Motor neuron (in vitro differentiated cells): ENCODE measurements at regions not wholly inside any gene's neighbourhood (a gene's known extent, or its start where the extent isn't known, plus 50 kb on each side); places are given as distances from the start of the nearest gene placed in this dataset.

Experiments
- ATAC-seq, 8 experiments: fragments of 200-7000 bp; cut with Tn5 transposase; replicated peaks in 6 of 8; 2 replicates each; pipeline ENCODE4 v1.8.0; 2021; ENCODE audit warnings: mild to moderate bottlenecking in 8 of 8, moderate library complexity in 8 of 8
- H3K27ac ChIP-seq, 2 donors: fragments of 250-450 bp; sonication (Bioruptor Pico); 2 replicates each; pipeline ENCODE4 v1.9.0; 2021; ENCODE audit warnings: antibody characterized with exemption in 2 of 2, mild to moderate bottlenecking in 2 of 2, moderate library complexity in 1 of 2
- H3K4me1 ChIP-seq, 2 donors: fragments of 250-450 bp; sonication (Bioruptor Pico); replicated peaks in 1 of 2; 2 replicates each; pipeline ENCODE4 v1.6.1; 2021; ENCODE audit warnings: antibody characterized with exemption in 2 of 2, mild to moderate bottlenecking in 2 of 2, moderate library complexity in 1 of 2
- H3K4me3 ChIP-seq, 5 donors: fragments of 250-450 bp; sonication (Bioruptor Pico); 2 replicates each; pipeline ENCODE4 v1.9.0; 2021; ENCODE audit warnings: antibody characterized with exemption in 5 of 5, mild to moderate bottlenecking in 5 of 5, moderate library complexity in 4 of 5
- WGBS, 10 experiments: fragments of 450-650 bp; shearing (Covaris generic); methylation state at CpG; one replicate each; pipeline ENCODE4 v1.0.0; 2022; 5-methylcytosine and 5-hydroxymethylcytosine counted together
- in situ Hi-C, 9 experiments: fragments of 400-800 bp; cut with MboI; loops; one replicate each; pipeline ENCODE4 v1.15.0; 2021; ENCODE audit warnings: low sequenced_read_pairs in 9 of 9, low pct_unique_long_range_greater_than_20kb in 2 of 9; ENCODE audit not compliant: unreplicated experiment in 9 of 9

DNA sequence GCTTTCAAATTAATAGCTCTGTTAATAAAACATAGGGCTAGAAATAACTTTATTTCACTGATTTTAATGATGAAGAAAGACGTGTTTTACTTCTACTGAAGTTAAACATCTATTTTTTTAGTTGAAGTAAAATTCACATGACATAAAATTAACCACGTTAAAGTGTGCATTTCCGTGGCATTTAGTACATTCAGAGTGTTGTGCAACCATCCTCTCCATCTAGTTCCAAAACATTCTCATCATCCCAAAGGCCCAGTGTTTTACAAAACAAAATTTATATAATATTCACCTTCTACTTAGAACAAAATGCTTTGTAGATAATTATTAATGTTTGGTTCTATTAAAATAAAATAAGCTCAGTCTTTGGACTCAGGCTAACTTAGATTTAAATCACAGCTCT, 108.5 kb upstream of the GNG12 start:
- in situ Hi-C loops: no loop called here
- no peak for ATAC-seq
- 20 to 89% (median 53%) methylated on average over 2 to 3 of the region's 3 CpGs for WGBS, 10 experiments
- Histone ChIP-seq H3K4me3 (no peak overlapping the region), H3K4me1 (peaks cover 21 to 29% of the 10 kb centered on the region in 2 donors), H3K27ac (no peak overlapping the region)

DNA sequence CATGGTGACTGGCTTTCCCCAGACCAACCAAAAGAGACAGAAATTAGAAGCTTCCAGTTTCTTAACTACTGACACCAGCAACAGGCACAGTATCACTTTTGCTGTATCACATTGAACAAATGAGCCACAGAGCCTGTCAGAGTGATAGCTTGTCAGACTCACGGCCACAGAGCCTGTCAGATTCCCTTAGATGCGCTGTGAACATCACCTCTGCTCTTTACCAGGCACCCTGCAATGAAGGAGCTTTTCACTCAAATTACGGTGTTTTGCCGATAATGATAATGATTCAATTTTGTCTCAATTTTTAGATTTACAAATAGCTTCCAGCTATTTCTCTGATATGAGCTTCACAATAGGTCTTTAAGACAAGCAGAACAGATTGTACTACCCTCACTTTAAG, 107.9 kb upstream of the GNG12 start:
- 67 to 100% (median 96%) methylated on average over 1 to 4 of the region's 4 CpGs; no CpG with 5 or more reads in 1 of the 10 experiments for WGBS, 10 experiments
- no peak overlapping the region for H3K4me3 ChIP-seq

DNA sequence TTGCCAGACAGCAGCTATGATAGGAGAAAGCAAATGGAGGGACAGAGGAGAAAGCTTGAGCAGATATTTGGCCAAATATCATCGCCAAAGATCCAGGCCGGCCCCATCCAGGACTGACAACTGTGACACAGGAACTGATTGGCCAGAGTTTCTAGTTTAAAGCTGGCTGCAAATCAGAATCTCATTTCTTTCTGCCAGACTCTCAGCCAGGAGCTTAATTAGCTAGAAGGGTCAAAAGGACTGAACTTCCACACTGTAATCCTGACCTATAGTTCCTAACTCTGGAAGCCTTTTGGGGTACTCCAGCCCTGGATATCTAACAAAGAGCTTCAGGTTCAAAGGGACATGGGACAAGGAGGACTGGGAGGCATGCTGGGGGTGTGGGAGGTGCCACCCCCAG, 106.7 kb upstream of the GNG12 start:
- WGBS, 10 experiments: 0 to 100% (median 93%) methylated on average over 1 to 2 of the region's 2 CpGs; no CpG with 5 or more reads in 5 of the 10 experiments

More for the DNA sequence above, 107.9 kb upstream of the GNG12 start:
- peaks cover 16 to 23% of the 10 kb centered on the region in 2 donors for H3K4me1 ChIP-seq
- no peak overlapping the region for H3K27ac ChIP-seq
- in situ Hi-C loops: no loop called here
- no peak for ATAC-seq

DNA sequence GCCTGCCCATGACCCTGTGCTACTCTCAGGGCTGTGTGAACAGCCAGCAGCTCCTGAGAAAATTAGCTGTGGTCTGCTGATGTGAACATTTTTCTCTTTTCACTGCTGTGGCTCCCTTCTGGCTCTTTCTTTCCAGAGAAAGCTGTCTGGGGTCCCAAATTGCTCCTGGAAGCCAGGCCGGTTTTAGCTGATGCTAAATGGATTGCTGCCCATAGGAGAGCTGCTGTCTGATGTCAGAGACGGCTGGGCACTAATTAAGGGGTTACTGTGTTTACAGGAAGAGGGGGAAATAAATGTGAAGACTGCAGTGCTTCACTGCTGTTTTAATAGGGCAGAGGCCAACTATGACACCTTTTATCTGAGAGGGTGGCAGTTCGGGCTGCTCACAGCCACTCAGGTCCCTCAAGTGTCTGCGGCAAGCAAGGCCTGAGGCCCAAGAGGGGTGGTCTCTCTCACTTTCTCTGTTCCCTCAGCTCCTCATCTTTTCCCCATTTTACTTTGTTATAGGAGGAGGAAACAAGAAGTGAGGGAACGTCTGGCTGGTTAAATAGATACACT, 106.0 kb upstream of the GNG12 start:
- peak overlapping the region in 1 of 2 donors; percentile 10 for H3K27ac ChIP-seq
- in situ Hi-C loops: no loop called here

More for the DNA sequence above, 106.7 kb upstream of the GNG12 start:
- H3K4me1 ChIP-seq: peaks cover 8 to 17% of the 10 kb centered on the region in 2 donors
- H3K4me3 ChIP-seq: no peak overlapping the region
- in situ Hi-C loops: no loop called here
- H3K27ac ChIP-seq: no peak overlapping the region
- peak in 1 of 8 experiments; percentile 4 for ATAC-seq

DNA sequence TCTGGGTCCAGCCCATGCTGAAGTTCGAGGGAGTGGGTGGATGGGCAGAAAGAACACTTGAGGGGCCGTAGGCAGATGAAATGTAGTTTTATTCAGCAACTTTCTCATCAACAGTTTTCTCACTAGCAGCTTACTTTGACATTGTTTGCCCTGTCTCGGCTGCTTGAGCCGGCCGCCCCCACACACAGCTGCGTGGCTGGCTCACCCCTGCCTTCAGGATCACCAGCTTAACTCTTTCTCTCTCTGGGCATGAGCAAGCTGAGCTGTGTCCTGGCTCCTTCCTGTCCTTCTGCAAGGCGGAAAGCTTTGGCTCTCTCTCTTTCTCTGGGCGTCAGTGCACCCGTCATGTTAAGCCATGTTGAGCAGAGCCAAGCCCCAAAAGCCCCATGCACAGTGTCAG, 104.4 kb upstream of the GNG12 start:
- in situ Hi-C loops: no loop called here
- WGBS, 10 experiments: 20 to 73% (median 56%) methylated on average over 3 to 9 of the region's 9 CpGs; no CpG with 5 or more reads in 4 of the 10 experiments
- ATAC-seq: no peak

More for the DNA sequence above, 106.0 kb upstream of the GNG12 start:
- ATAC-seq: peak in 5 of 8 experiments; percentile 33 to 71 (median 53)
- 65 to 86% (median 82%) methylated on average over 1 to 5 of the region's 5 CpGs; no CpG with 5 or more reads in 6 of the 10 experiments for WGBS, 10 experiments
- Histone ChIP-seq H3K4me3 (no peak overlapping the region), H3K4me1 (peaks cover 8 to 17% of the 10 kb centered on the region in 2 donors)

DNA sequence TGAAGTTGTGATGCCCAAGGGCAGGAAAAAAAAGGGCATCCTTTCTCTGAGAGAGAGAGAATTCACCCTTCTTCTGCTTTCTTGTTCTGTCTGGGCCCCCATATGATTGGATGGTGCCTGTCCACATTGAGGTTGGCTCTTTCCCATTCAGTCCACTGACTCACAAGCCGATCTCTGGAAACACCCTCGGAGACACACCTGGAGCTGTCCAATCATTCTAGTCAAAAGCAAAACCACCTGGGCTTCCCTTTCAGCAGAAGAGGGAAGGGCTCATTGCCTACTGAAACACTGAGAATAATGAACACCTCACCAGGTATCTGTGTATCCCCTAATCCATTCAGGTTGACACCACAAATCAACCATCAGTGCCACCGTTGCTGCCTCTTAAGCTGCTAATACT, 103.7 kb upstream of the GNG12 start:
- ATAC-seq: no peak
- Histone ChIP-seq H3K27ac (no peak overlapping the region), H3K4me1 (peaks cover 8 to 17% of the 10 kb centered on the region in 2 donors), H3K4me3 (no peak overlapping the region)
- WGBS, 10 experiments: 60 to 96% (median 80%) methylated on average over 1 to 3 of the region's 3 CpGs; no CpG with 5 or more reads in 5 of the 10 experiments
- in situ Hi-C loops: no loop called here

More for the DNA sequence above, 104.4 kb upstream of the GNG12 start:
- no peak overlapping the region for H3K4me3 ChIP-seq
- no peak overlapping the region for H3K27ac ChIP-seq
- H3K4me1 ChIP-seq: peaks cover 8 to 17% of the 10 kb centered on the region in 2 donors

DNA sequence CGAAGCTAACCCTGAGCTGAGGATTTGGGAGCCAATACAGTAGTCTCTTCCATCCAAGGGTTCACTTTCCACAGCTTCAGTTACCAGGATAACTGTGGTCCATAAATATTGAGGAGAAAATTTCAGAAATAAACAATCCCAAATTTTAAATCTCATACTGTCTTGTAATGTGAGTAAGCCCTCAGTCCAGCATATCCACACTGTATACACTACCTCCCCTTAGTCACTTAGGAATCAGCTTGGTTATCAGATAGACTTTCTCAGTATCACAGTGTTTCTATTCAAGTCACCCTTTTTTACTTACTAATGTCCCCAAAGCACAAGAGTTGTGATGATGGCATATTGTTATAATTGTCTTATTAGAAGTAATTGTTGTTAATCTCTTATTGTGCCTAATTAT, 102.3 kb upstream of the GNG12 start:
- in situ Hi-C loops: no loop called here
- Histone ChIP-seq H3K27ac (no peak overlapping the region), H3K4me1 (peaks cover 8 to 17% of the 10 kb centered on the region in 2 donors), H3K4me3 (no peak overlapping the region)
- no peak for ATAC-seq
- 44 to 92% (median 73%) methylated on average over 1 of the region's 1 CpG; no CpG with 5 or more reads in 2 of the 10 experiments for WGBS, 10 experiments

DNA sequence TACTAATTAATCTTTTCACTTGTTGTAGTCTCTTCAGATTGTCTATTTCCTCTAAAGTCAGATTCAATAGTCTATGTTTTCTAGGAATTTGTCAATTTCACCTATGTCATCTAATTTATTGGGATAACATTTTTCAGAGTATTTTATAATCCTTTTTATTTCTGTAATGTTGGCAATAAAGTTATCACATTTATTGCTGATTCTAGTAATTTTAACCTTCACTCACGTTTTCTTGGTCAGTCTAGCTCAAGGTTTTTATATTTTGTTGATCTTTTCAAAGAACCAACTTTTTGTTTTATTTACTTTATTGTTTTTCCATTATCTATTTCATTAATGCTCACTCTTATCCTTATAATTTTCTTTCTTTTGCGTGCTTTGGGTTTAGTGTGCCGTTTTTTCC, 97.9 kb upstream of the GNG12 start:
- H3K4me1 ChIP-seq: no peaks in the 10 kb centered on the region
- in situ Hi-C loops: no loop called here
- WGBS, 10 experiments: 55 to 89% (median 78%) methylated on average over 3 of the region's 3 CpGs
- no peak overlapping the region for H3K27ac ChIP-seq
- no peak for ATAC-seq
- no peak overlapping the region for H3K4me3 ChIP-seq

DNA sequence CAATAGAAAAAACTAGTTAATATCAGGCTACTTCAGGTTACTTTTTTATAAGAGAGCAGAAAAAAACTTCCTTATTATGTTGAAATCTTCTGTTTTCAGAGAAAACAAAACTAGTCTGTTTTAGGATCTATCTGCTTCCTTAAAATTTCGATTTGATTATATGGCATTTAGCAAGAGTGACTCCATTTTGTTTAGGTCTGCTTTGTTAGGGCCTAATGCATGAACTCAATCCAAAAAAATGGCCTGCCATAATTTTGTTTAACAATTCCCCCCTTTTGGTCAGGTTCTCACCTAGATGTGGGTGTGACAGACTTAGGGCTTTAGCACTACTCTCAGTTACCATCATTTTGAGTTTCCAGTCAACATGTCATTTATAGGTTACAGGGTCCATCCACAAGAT, 89.8 kb upstream of the GNG12 start:
- 0 to 67% (median 45%) methylated on average over 1 of the region's 1 CpG; no CpG with 5 or more reads in 3 of the 10 experiments for WGBS, 10 experiments
- H3K4me1 ChIP-seq: peaks cover 21 to 28% of the 10 kb centered on the region in 2 donors
- in situ Hi-C loops: no loop called here
- no peak for ATAC-seq
- no peak overlapping the region for H3K27ac ChIP-seq
- H3K4me3 ChIP-seq: no peak overlapping the region

DNA sequence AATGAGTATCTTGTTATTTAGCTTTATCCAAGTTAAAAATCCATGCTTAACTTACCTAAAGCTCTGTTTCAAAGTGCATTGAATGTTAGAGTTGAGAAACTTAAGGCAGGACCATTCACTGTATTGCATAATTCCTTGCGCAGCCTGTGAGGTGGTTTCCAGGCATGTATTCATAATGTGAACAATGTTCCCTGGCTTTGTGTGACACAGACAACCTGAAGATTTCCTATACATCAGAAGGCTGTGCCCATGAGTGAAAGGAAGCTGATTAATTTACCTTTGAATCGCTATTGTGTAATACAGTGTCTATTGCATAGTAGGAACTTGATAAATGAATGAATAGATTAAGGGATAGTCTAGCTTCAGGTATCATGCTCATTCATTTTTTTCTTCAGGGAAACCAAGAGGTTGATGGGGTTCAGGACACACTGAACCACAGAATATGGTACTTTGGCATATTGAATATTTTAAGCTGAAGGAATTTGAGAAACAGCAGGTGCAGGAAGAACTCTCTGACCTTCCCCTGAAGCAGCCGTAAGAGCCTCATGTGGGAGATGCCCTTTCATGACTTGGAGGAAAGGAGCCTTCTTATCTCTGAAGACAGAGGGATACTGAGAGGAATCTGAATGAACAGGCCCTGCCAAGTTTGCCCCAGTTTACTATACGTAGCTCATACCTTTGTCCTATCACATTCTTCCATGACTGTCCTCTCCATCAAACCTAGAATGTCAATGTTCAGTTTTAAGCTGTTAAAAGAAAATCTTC, 88.6 kb upstream of the GNG12 start:
- Histone ChIP-seq H3K4me1 (peaks cover 21 to 28% of the 10 kb centered on the region in 2 donors), H3K27ac (no peak overlapping the region), H3K4me3 (no peak overlapping the region)
- WGBS, 10 experiments: 73 to 100% (median 97%) methylated on average over 1 to 4 of the region's 4 CpGs
- ATAC-seq: no peak
- in situ Hi-C loops: no loop called here

DNA sequence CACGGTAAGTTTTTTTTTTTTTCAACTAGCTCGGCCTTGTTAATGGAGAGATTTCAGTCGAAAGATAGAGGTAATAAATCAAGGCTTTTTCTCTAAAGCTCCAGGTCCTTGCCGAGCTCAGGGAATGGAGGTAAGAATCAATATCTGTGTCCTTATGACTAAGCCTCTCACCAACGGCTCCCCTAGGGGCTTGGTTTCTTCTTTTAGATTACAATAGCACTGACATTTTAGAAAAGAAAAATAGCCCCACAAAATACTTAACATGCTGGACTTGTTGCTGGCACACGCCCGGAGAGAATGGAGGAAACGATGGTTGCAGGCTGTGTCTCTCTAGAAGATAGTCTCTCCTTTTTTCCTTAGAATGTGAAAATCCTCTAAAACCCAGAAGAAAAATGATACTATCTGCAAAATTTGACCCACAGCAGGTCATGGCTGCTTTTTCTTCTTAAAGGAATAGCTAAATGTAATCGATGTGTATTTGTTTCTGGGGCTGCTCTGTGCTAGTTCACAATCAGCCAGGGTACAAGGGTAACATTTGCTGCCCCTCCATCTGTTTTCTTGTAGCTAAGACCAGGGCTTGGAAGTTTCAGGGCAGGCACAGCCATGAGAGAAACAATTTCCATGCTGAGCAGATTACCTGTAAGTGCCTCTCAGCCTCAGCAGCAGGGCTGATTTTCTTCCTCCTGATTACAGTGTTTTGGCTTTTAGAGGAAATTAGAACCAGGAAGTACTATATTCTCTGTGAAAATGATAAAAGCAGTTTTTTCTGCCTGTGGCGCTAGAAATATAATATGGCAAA, 86.2 kb upstream of the GNG12 start:
- peak overlapping the region in 1 of 2 donors; percentile 5 for H3K27ac ChIP-seq
- ATAC-seq: peak in 5 of 8 experiments; percentile 90 to 98 (median 97)
- H3K4me3 ChIP-seq: no peak overlapping the region
- peaks cover 21 to 28% of the 10 kb centered on the region in 2 donors for H3K4me1 ChIP-seq
- WGBS, 10 experiments: 35 to 83% (median 49%) methylated on average over 4 to 10 of the region's 10 CpGs; no CpG with 5 or more reads in 1 of the 10 experiments
- in situ Hi-C loops: no loop called here

DNA sequence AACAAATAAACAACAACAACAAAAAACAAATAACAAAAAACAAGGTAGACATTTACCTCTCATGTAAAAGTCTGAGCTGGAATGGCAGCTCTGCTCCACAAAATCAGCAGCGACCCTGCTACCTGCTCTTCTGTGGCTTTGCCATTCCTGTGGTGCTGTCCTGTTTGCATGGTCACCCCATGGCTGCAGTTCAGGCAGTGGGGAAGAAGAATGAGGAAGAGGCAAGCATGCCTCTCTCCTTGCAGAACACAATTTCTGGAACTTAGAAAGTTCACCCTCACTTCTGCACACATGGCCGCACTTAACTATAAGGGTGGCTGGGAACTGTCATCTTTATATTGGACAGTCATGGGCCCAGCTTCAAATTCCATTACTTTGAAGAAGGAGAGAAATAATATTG, 84.8 kb upstream of the GNG12 start:
- no peak overlapping the region for H3K4me3 ChIP-seq
- 67 to 100% (median 93%) methylated on average over 1 to 2 of the region's 2 CpGs; no CpG with 5 or more reads in 5 of the 10 experiments for WGBS, 10 experiments
- in situ Hi-C loops: no loop called here
- peaks cover 21 to 28% of the 10 kb centered on the region in 2 donors for H3K4me1 ChIP-seq
- no peak overlapping the region for H3K27ac ChIP-seq
- no peak for ATAC-seq

DNA sequence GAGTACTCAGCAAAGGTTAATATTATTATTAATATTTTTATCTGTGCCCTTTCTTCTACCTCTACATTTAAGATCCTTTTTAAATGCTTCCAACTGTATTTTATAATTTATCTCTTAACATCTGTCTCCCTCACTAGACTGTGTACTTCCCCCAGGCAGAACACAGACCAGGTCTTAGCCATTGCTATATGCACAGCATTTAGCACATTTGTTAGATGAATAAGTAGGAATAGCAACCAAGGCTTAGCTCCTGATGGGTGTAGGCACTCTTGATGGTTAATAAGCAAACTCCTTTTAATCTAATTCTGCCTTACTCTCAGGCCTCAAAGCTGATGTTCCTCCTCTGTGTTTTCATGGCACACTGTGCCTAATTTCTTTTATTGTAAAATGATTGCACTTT, 83.7 kb upstream of the GNG12 start:
- peak in 3 of 8 experiments; percentile 47 to 71 (median 69) for ATAC-seq
- in situ Hi-C loops: no loop called here

More for the DNA sequence above, 83.7 kb upstream of the GNG12 start:
- Histone ChIP-seq H3K4me3 (no peak overlapping the region), H3K27ac (no peak overlapping the region), H3K4me1 (peaks cover 21 to 28% of the 10 kb centered on the region in 2 donors)
